Karpas-422 (cell line): ENCODE measurements at regions not wholly inside any gene's neighbourhood (a gene's known extent, or its start where the extent isn't known, plus 50 kb on each side); places are given as distances from the start of the nearest gene placed in this dataset.

Experiments used
- DNase-seq: peaks from one replicate; pipeline ENCODE4 v3.0.0-alpha.2; 2015
- H2AFZ ChIP-seq: fragments of 200-600 bp; sonication (generic); 2 replicates; pipeline ENCODE4 v1.6.1; 2014; ENCODE audit warnings: antibody characterized with exemption, low read length, mixed read lengths
- H3K27ac ChIP-seq: fragments of 200-600 bp; sonication (generic); 2 replicates; pipeline ENCODE4 v1.5.1; 2014; ENCODE audit warnings: mild to moderate bottlenecking, low read length, moderate library complexity
- H3K27me3 ChIP-seq: fragments of 200-600 bp; sonication (generic); 2 replicates; pipeline ENCODE4 v1.6.1; 2014; ENCODE audit warnings: low read length, mixed read lengths
- H3K36me3 ChIP-seq: fragments of 200-600 bp; sonication (generic); 2 replicates; pipeline ENCODE4 v1.6.1; 2014; ENCODE audit warnings: low read length, mixed read lengths; ENCODE audit not compliant: insufficient read depth
- H3K4me1 ChIP-seq: fragments of 200-600 bp; sonication (generic); 2 replicates; pipeline ENCODE4 v1.6.1; 2014; ENCODE audit warnings: mild to moderate bottlenecking, low read length, mixed read lengths
- H3K4me2 ChIP-seq: fragments of 200-600 bp; sonication (generic); 2 replicates; pipeline ENCODE4 v1.6.1; 2014; ENCODE audit warnings: low read length, low read depth, mild to moderate bottlenecking; ENCODE audit not compliant: poor library complexity, severe bottlenecking
- H3K4me3 ChIP-seq: fragments of 200-600 bp; sonication (generic); 2 replicates; pipeline ENCODE4 v1.5.1; 2014; ENCODE audit warnings: mild to moderate bottlenecking, antibody characterized with exemption, low read length, mixed read lengths
- H3K79me2 ChIP-seq: fragments of 200-600 bp; sonication (generic); 2 replicates; pipeline ENCODE4 v1.6.1; 2014; ENCODE audit warnings: mild to moderate bottlenecking, low read length, mixed read lengths
- H3K9ac ChIP-seq: fragments of 200-600 bp; sonication (generic); 2 replicates; pipeline ENCODE4 v1.6.0; 2014; ENCODE audit warnings: low read length
- H3K9me2 ChIP-seq: fragments of 200-600 bp; sonication (generic), shearing (Covaris generic); replicated peaks from 2 replicates; pipeline ENCODE4 v1.6.0; 2014; ENCODE audit warnings: mild to moderate bottlenecking, low read length, moderate library complexity; ENCODE audit not compliant: insufficient read depth
- H3K9me3 ChIP-seq: fragments of 300-700, 200-600 bp; sonication (generic); 2 replicates; pipeline ENCODE4 v1.6.1; 2014; ENCODE audit warnings: low read length, mixed read lengths
- H4K20me1 ChIP-seq: fragments of 200-600 bp; sonication (generic); 2 replicates; pipeline ENCODE4 v1.6.1; 2014; ENCODE audit warnings: mild to moderate bottlenecking, antibody characterized with exemption, low read length, low read depth; ENCODE audit not compliant: insufficient read depth

DNA sequence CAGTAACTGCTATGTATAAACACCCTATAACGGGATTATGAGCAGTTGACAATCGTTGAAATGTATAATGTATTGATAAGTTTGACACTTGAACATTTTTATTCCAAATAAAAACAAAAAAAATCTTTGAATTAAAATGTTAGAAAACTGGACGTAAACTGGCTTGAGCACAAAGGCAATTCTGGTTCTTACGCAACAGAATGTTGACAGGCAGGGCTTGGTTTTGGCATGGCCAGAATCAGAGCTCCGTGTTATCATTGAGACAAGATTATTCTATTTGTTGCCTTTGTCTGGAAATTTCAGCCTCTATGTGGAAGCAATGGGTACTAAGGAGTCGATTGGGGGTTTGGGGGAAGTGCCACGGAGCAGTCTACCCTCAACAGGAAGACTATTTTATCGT is 1028.6 kb upstream of the ZEB2 start:
- Histone ChIP-seq H3K4me2 (no peak overlapping the region), H3K4me1 (no peaks in the 10 kb centered on the region), H3K27me3 (no peaks in the 10 kb centered on the region), H3K27ac (no peak overlapping the region), H3K9ac (no peak overlapping the region), H3K4me3 (no peak overlapping the region), H3K9me2 (no peaks in the 10 kb centered on the region), H3K9me3 (no peaks in the 10 kb centered on the region), H4K20me1 (no peaks in the 10 kb centered on the region), H2AFZ (no peak overlapping the region), H3K79me2 (no peaks in the 10 kb centered on the region), H3K36me3 (no peaks in the 10 kb centered on the region)
- DNase-seq: no peak

DNA sequence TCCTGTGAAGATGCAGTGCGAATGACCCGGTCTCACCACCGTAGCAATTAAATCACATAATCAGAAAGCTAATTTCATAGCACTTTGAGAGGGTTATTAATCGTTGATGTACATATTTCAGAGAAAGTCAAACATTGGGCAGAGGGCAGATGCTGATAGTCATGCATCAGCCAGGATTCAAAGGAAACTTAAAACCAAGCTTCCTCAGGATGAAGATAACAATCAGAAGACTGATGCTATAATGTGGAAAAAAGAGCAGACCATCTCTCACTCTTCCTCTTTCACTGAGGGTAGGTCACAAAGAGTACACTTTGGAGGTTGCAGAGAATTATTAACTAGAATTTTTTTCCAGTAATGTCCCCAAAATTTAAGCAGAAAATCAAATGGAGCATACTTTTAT is 1027.7 kb upstream of the ZEB2 start:
- Histone ChIP-seq H2AFZ (no peak overlapping the region), H3K9me3 (no peaks in the 10 kb centered on the region), H3K4me3 (no peak overlapping the region), H3K36me3 (no peaks in the 10 kb centered on the region), H3K27me3 (no peaks in the 10 kb centered on the region), H3K9me2 (no peaks in the 10 kb centered on the region), H3K4me2 (no peak overlapping the region), H3K27ac (no peak overlapping the region), H3K9ac (no peak overlapping the region), H3K4me1 (no peaks in the 10 kb centered on the region), H4K20me1 (no peaks in the 10 kb centered on the region), H3K79me2 (no peaks in the 10 kb centered on the region)
- DNase-seq: no peak

- Histone ChIP-seq H3K79me2 (no peaks in the 10 kb centered on the region), H3K9me3 (no peaks in the 10 kb centered on the region)
Measured at GRCh38 chr2:145546091-145546490, 1026.2 kb upstream of the ZEB2 start.

DNA sequence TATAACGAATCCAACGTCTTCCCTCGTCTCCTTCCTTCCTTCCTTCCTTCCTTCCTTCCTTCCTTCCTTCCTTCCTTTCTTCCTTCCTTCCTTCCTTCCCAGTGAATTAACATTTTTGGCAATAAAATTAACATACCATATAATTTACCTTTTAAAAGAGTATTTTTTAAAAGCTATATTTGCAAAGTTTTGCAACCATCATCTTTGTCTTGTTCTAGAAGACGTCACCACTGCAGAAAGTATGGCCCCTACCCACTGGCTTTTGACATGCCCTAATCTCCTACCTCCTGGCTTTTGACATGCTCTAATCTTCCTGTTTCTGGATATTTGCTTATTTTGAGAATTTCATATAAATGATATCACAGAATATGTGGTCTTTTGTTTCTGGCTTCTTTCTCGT is 1023.9 kb upstream of the ZEB2 start:
- DNase-seq: no peak
- Histone ChIP-seq H3K9ac (no peak overlapping the region), H3K79me2 (no peaks in the 10 kb centered on the region), H3K27me3 (no peaks in the 10 kb centered on the region), H3K36me3 (no peaks in the 10 kb centered on the region), H3K9me3 (no peaks in the 10 kb centered on the region), H4K20me1 (no peaks in the 10 kb centered on the region), H3K4me1 (no peaks in the 10 kb centered on the region), H2AFZ (no peak overlapping the region), H3K9me2 (no peaks in the 10 kb centered on the region), H3K27ac (no peak overlapping the region), H3K4me3 (no peak overlapping the region), H3K4me2 (no peak overlapping the region)

More at GRCh38 chr2:145546091-145546490, 1026.2 kb upstream of the ZEB2 start:
- Histone ChIP-seq H3K4me1 (no peaks in the 10 kb centered on the region), H3K4me3 (no peak overlapping the region), H3K4me2 (no peak overlapping the region), H3K27ac (no peak overlapping the region), H3K9ac (no peak overlapping the region), H2AFZ (no peak overlapping the region), H3K27me3 (no peaks in the 10 kb centered on the region), H3K9me2 (no peaks in the 10 kb centered on the region), H3K36me3 (no peaks in the 10 kb centered on the region), H4K20me1 (no peaks in the 10 kb centered on the region)
- no peak for DNase-seq

GRCh38 chr2:145543155-145543554 is 1023.2 kb upstream of the ZEB2 start:
- Histone ChIP-seq H4K20me1 (no peaks in the 10 kb centered on the region), H3K4me3 (no peak overlapping the region), H3K27ac (no peak overlapping the region), H3K36me3 (no peaks in the 10 kb centered on the region), H3K9ac (no peak overlapping the region), H3K27me3 (no peaks in the 10 kb centered on the region), H3K9me3 (no peaks in the 10 kb centered on the region), H2AFZ (no peak overlapping the region), H3K4me1 (no peaks in the 10 kb centered on the region), H3K9me2 (no peaks in the 10 kb centered on the region), H3K4me2 (no peak overlapping the region), H3K79me2 (no peaks in the 10 kb centered on the region)
- DNase-seq: no peak

GRCh38 chr2:145541028-145541427 is 1021.1 kb upstream of the ZEB2 start:
- Histone ChIP-seq H3K4me3 (no peak overlapping the region), H3K9ac (no peak overlapping the region), H3K4me1 (no peaks in the 10 kb centered on the region), H3K9me3 (no peaks in the 10 kb centered on the region), H3K79me2 (no peaks in the 10 kb centered on the region), H3K27ac (no peak overlapping the region), H2AFZ (no peak overlapping the region), H3K36me3 (no peaks in the 10 kb centered on the region), H4K20me1 (no peaks in the 10 kb centered on the region), H3K27me3 (no peaks in the 10 kb centered on the region), H3K9me2 (no peaks in the 10 kb centered on the region), H3K4me2 (no peak overlapping the region)
- no peak for DNase-seq

- Histone ChIP-seq H3K27ac (no peak overlapping the region), H3K4me3 (no peak overlapping the region), H3K9ac (no peak overlapping the region), H3K79me2 (no peaks in the 10 kb centered on the region), H3K27me3 (no peaks in the 10 kb centered on the region), H3K4me2 (no peak overlapping the region), H3K9me2 (no peaks in the 10 kb centered on the region), H3K4me1 (no peaks in the 10 kb centered on the region), H2AFZ (no peak overlapping the region), H4K20me1 (no peaks in the 10 kb centered on the region), H3K36me3 (no peaks in the 10 kb centered on the region), H3K9me3 (no peaks in the 10 kb centered on the region)
- DNase-seq: no peak
Measured at GRCh38 chr2:145538661-145539350, 1018.9 kb upstream of the ZEB2 start.

DNA sequence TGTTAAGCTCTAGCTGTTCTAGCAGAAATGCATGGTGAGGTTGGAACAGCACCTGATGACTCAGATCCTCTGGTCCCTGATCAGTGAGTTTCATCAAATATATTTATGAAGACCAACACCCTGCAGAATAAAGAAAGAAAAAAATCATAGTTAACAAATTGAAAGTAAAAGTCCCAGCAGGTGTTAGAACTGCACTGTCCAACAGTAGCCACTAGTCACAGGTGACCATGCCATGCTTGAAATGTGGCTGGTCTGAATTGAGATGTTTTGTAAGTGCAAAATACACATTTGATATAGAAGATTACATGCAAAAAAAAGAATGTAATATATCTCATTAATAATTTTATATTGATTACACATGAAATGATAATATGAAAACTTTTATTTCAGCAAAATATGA is 1010.7 kb upstream of the ZEB2 start:
- DNase-seq: no peak
- H3K4me2 ChIP-seq: no peak overlapping the region
- no peak overlapping the region for H2AFZ ChIP-seq

More for the DNA sequence above, 1010.7 kb upstream of the ZEB2 start:
- Histone ChIP-seq H4K20me1 (no peaks in the 10 kb centered on the region), H3K9ac (no peak overlapping the region), H3K4me3 (no peak overlapping the region), H3K9me3 (no peaks in the 10 kb centered on the region), H3K9me2 (no peaks in the 10 kb centered on the region), H3K27ac (no peak overlapping the region), H3K4me1 (no peaks in the 10 kb centered on the region), H3K79me2 (no peaks in the 10 kb centered on the region), H3K36me3 (no peaks in the 10 kb centered on the region), H3K27me3 (no peaks in the 10 kb centered on the region)
